ENCODE measurements at regions not wholly inside any gene's neighbourhood (a gene's known extent, or its start where the extent isn't known, plus 50 kb on each side); places are given as distances from the start of the nearest gene placed in this dataset.

- Histone ChIP-seq H3K4me2 (ENCODE audit: insufficient read depth, low read length, poor library complexity, severe bottlenecking) (no peak overlapping the region), H3K4me1 (ENCODE audit: control insufficient read depth in 2 of 2, insufficient read depth in 1 of 2, low read depth in 1 of 2, low read length in 2 of 2) (no peaks in the 10 kb centered on the region), H2BK5ac (ENCODE audit: low read length) (no peak overlapping the region), H2BK120ac (ENCODE audit: low read depth, low read length) (no peak overlapping the region), H2BK15ac (ENCODE audit: low read length) (no peak overlapping the region), H3K27ac (replicated peaks; ENCODE audit: low read length) (no peak overlapping the region), H3K9ac (ENCODE audit: low read depth, low read length, poor library complexity) (no peak overlapping the region), H2BK12ac (ENCODE audit: low read length) (no peak overlapping the region), H4K91ac (ENCODE audit: low read depth, low read length, poor library complexity) (no peak overlapping the region), H3K23ac (ENCODE audit: low read depth, low read length, poor library complexity) (no peak overlapping the region), H2AK5ac (ENCODE audit: low read depth, low read length) (no peak overlapping the region), H3K14ac (ENCODE audit: low read length) (no peak overlapping the region), H2AFZ (ENCODE audit: low read length) (no peak overlapping the region), H3K4ac (ENCODE audit: low read length) (no peak overlapping the region), H3K4me3 (ENCODE audit: low read length in 2 of 2) (no peak overlapping the region), H3K27me3 (ENCODE audit: control insufficient read depth in 3 of 3, insufficient read depth in 3 of 3, low read depth in 1 of 3, low read length in 3 of 3) (no peaks in the 10 kb centered on the region), H4K8ac (ENCODE audit: low read depth, low read length) (no peak overlapping the region), H3K9me3 (replicated peaks in 1 of 2; ENCODE audit: control insufficient read depth in 2 of 2, insufficient read depth in 1 of 2, low read depth in 1 of 2, low read length in 2 of 2) (no peaks in the 10 kb centered on the region), H3K36me3 (replicated peaks in 1 of 2; ENCODE audit: control insufficient read depth in 2 of 2, insufficient read depth in 2 of 2, low read length in 2 of 2) (no peaks in the 10 kb centered on the region), H3K18ac (ENCODE audit: low read length) (no peak overlapping the region), H3K79me1 (ENCODE audit: low read depth, low read length) (no peaks in the 10 kb centered on the region)
- no peak for DNase-seq (ENCODE audit: low spot score)
- WGBS, 2 donors (ENCODE audit: extremely low coverage in 2 of 2, insufficient read length in 2 of 2, insufficient replicate concordance in 1 of 2) = no CpG with 5 or more reads among the region's 1 CpG
These were observed 394.6 kb downstream of the C4orf33 start for GRCh38 chr4:129490516-129490915.

GRCh38 chr4:129498626-129499025, 402.7 kb downstream of the C4orf33 start:
- no peak for DNase-seq (ENCODE audit: low spot score)
- WGBS, 2 donors (ENCODE audit: extremely low coverage in 2 of 2, insufficient read length in 2 of 2, insufficient replicate concordance in 1 of 2) = no CpG with 5 or more reads among the region's 1 CpG

GRCh38 chr4:129514852-129515251, 418.9 kb downstream of the C4orf33 start:
- Histone ChIP-seq H2BK12ac (ENCODE audit: low read length) (no peak overlapping the region), H3K4me1 (ENCODE audit: control insufficient read depth in 2 of 2, insufficient read depth in 1 of 2, low read depth in 1 of 2, low read length in 2 of 2) (no peaks in the 10 kb centered on the region), H3K14ac (ENCODE audit: low read length) (no peak overlapping the region), H2BK120ac (ENCODE audit: low read depth, low read length) (no peak overlapping the region), H3K4ac (ENCODE audit: low read length) (no peak overlapping the region), H3K79me1 (ENCODE audit: low read depth, low read length) (no peaks in the 10 kb centered on the region), H2BK5ac (ENCODE audit: low read length) (no peak overlapping the region), H2AFZ (ENCODE audit: low read length) (no peak overlapping the region), H4K8ac (ENCODE audit: low read depth, low read length) (no peak overlapping the region), H3K9ac (ENCODE audit: low read depth, low read length, poor library complexity) (no peak overlapping the region), H2AK5ac (ENCODE audit: low read depth, low read length) (no peak overlapping the region), H3K9me3 (replicated peaks in 1 of 2; ENCODE audit: control insufficient read depth in 2 of 2, insufficient read depth in 1 of 2, low read depth in 1 of 2, low read length in 2 of 2) (no peaks in the 10 kb centered on the region), H2BK15ac (ENCODE audit: low read length) (no peak overlapping the region), H3K36me3 (replicated peaks in 1 of 2; ENCODE audit: control insufficient read depth in 2 of 2, insufficient read depth in 2 of 2, low read length in 2 of 2) (no peaks in the 10 kb centered on the region), H3K27ac (replicated peaks; ENCODE audit: low read length) (no peak overlapping the region), H4K91ac (ENCODE audit: low read depth, low read length, poor library complexity) (no peak overlapping the region), H3K4me2 (ENCODE audit: insufficient read depth, low read length, poor library complexity, severe bottlenecking) (no peak overlapping the region), H3K27me3 (ENCODE audit: control insufficient read depth in 3 of 3, insufficient read depth in 3 of 3, low read depth in 1 of 3, low read length in 3 of 3) (no peaks in the 10 kb centered on the region), H3K4me3 (ENCODE audit: low read length in 2 of 2) (no peak overlapping the region), H3K23ac (ENCODE audit: low read depth, low read length, poor library complexity) (no peak overlapping the region), H3K18ac (ENCODE audit: low read length) (no peak overlapping the region)
- DNase-seq (ENCODE audit: low spot score) = no peak

More at GRCh38 chr4:129498626-129499025, 402.7 kb downstream of the C4orf33 start:
- H3K79me1 ChIP-seq (ENCODE audit: low read depth, low read length) = no peaks in the 10 kb centered on the region
- H3K9ac ChIP-seq (ENCODE audit: low read depth, low read length, poor library complexity) = no peak overlapping the region
- no peaks in the 10 kb centered on the region for H3K27me3 ChIP-seq (ENCODE audit: control insufficient read depth in 3 of 3, insufficient read depth in 3 of 3, low read depth in 1 of 3, low read length in 3 of 3)
- H2BK12ac ChIP-seq (ENCODE audit: low read length) = no peak overlapping the region
- H3K23ac ChIP-seq (ENCODE audit: low read depth, low read length, poor library complexity) = no peak overlapping the region
- no peak overlapping the region for H2AK5ac ChIP-seq (ENCODE audit: low read depth, low read length)
- no peak overlapping the region for H3K4me2 ChIP-seq (ENCODE audit: insufficient read depth, low read length, poor library complexity, severe bottlenecking)
- no peak overlapping the region for H2BK120ac ChIP-seq (ENCODE audit: low read depth, low read length)
- H3K36me3 ChIP-seq (replicated peaks in 1 of 2; ENCODE audit: control insufficient read depth in 2 of 2, insufficient read depth in 2 of 2, low read length in 2 of 2) = no peaks in the 10 kb centered on the region
- H3K14ac ChIP-seq (ENCODE audit: low read length) = no peak overlapping the region
- no peak overlapping the region for H2BK5ac ChIP-seq (ENCODE audit: low read length)
- H3K18ac ChIP-seq (ENCODE audit: low read length) = no peak overlapping the region
- no peak overlapping the region for H3K27ac ChIP-seq (replicated peaks; ENCODE audit: low read length)
- H3K4me3 ChIP-seq (ENCODE audit: low read length in 2 of 2) = no peak overlapping the region
- no peak overlapping the region for H2BK15ac ChIP-seq (ENCODE audit: low read length)
- H2AFZ ChIP-seq (ENCODE audit: low read length) = no peak overlapping the region
- no peak overlapping the region for H3K4ac ChIP-seq (ENCODE audit: low read length)
- H4K8ac ChIP-seq (ENCODE audit: low read depth, low read length) = no peak overlapping the region
- no peak overlapping the region for H4K91ac ChIP-seq (ENCODE audit: low read depth, low read length, poor library complexity)
- no peaks in the 10 kb centered on the region for H3K4me1 ChIP-seq (ENCODE audit: control insufficient read depth in 2 of 2, insufficient read depth in 1 of 2, low read depth in 1 of 2, low read length in 2 of 2)
- no peaks in the 10 kb centered on the region for H3K9me3 ChIP-seq (replicated peaks in 1 of 2; ENCODE audit: control insufficient read depth in 2 of 2, insufficient read depth in 1 of 2, low read depth in 1 of 2, low read length in 2 of 2)

GRCh38 chr4:129515356-129515755, 419.4 kb downstream of the C4orf33 start:
- Histone ChIP-seq H3K14ac (ENCODE audit: low read length) (no peak overlapping the region), H2BK15ac (ENCODE audit: low read length) (no peak overlapping the region), H3K36me3 (replicated peaks in 1 of 2; ENCODE audit: control insufficient read depth in 2 of 2, insufficient read depth in 2 of 2, low read length in 2 of 2) (no peaks in the 10 kb centered on the region), H3K79me1 (ENCODE audit: low read depth, low read length) (no peaks in the 10 kb centered on the region), H3K4me1 (ENCODE audit: control insufficient read depth in 2 of 2, insufficient read depth in 1 of 2, low read depth in 1 of 2, low read length in 2 of 2) (no peaks in the 10 kb centered on the region), H3K4ac (ENCODE audit: low read length) (no peak overlapping the region), H3K4me2 (ENCODE audit: insufficient read depth, low read length, poor library complexity, severe bottlenecking) (no peak overlapping the region), H3K18ac (ENCODE audit: low read length) (no peak overlapping the region), H2BK5ac (ENCODE audit: low read length) (no peak overlapping the region), H2AFZ (ENCODE audit: low read length) (no peak overlapping the region), H4K91ac (ENCODE audit: low read depth, low read length, poor library complexity) (no peak overlapping the region), H3K23ac (ENCODE audit: low read depth, low read length, poor library complexity) (no peak overlapping the region), H3K9me3 (replicated peaks in 1 of 2; ENCODE audit: control insufficient read depth in 2 of 2, insufficient read depth in 1 of 2, low read depth in 1 of 2, low read length in 2 of 2) (no peaks in the 10 kb centered on the region), H2BK12ac (ENCODE audit: low read length) (no peak overlapping the region), H2AK5ac (ENCODE audit: low read depth, low read length) (no peak overlapping the region), H3K27me3 (ENCODE audit: control insufficient read depth in 3 of 3, insufficient read depth in 3 of 3, low read depth in 1 of 3, low read length in 3 of 3) (no peaks in the 10 kb centered on the region), H3K4me3 (ENCODE audit: low read length in 2 of 2) (no peak overlapping the region), H3K9ac (ENCODE audit: low read depth, low read length, poor library complexity) (no peak overlapping the region), H2BK120ac (ENCODE audit: low read depth, low read length) (no peak overlapping the region), H4K8ac (ENCODE audit: low read depth, low read length) (no peak overlapping the region), H3K27ac (replicated peaks; ENCODE audit: low read length) (no peak overlapping the region)
- WGBS, 2 donors (ENCODE audit: extremely low coverage in 2 of 2, insufficient read length in 2 of 2, insufficient replicate concordance in 1 of 2) = no CpG with 5 or more reads among the region's 1 CpG
- DNase-seq (ENCODE audit: low spot score) = no peak

All from neuronal stem cell (in vitro differentiated cells).